ENCODE measurements at regions not wholly inside any gene's neighbourhood (a gene's known extent, or its start where the extent isn't known, plus 50 kb on each side); places are given as distances from the start of the nearest gene placed in this dataset.
A peak's percentile ranks its signal among the peaks of the same experiment; 100 is the strongest.

GRCh38 chr6:20313960-20314530 lies 87.6 kb upstream of the E2F3 start:
- DNase-seq: no peak

GRCh38 chr6:20314866-20315845 lies 86.5 kb upstream of the E2F3 start:
- no peak for DNase-seq

GRCh38 chr6:20317430-20317829 lies 84.2 kb upstream of the E2F3 start:
- no peak for DNase-seq

- DNase-seq: no peak
Observed at GRCh38 chr6:20318851-20319387, 82.8 kb upstream of the E2F3 start.

- DNase-seq: peak; percentile 74
Observed at GRCh38 chr6:20319520-20320357, 81.9 kb upstream of the E2F3 start.

- no peak for DNase-seq
Observed at GRCh38 chr6:20325641-20326421, 75.8 kb upstream of the E2F3 start.

GRCh38 chr6:20326422-20326728 lies 75.3 kb upstream of the E2F3 start:
- DNase-seq: no peak

GRCh38 chr6:20327141-20327540 lies 74.5 kb upstream of the E2F3 start:
- DNase-seq: no peak

GRCh38 chr6:20328266-20328923 lies 73.3 kb upstream of the E2F3 start:
- no peak for DNase-seq

GRCh38 chr6:20328924-20329300 lies 72.8 kb upstream of the E2F3 start:
- no peak for DNase-seq

GRCh38 chr6:20331042-20331441 lies 70.6 kb upstream of the E2F3 start:
- DNase-seq: no peak

- DNase-seq: no peak
Observed at GRCh38 chr6:20331625-20332024, 70.1 kb upstream of the E2F3 start.

- DNase-seq: no peak
Observed at GRCh38 chr6:20332441-20333006, 69.2 kb upstream of the E2F3 start.

GRCh38 chr6:20333721-20334269 lies 67.9 kb upstream of the E2F3 start:
- DNase-seq: no peak

GRCh38 chr6:20334334-20334733 lies 67.3 kb upstream of the E2F3 start:
- no peak for DNase-seq

GRCh38 chr6:20334962-20335361 lies 66.7 kb upstream of the E2F3 start:
- no peak for DNase-seq

GRCh38 chr6:20335872-20336271 lies 65.8 kb upstream of the E2F3 start:
- no peak for DNase-seq

GRCh38 chr6:20338156-20338555 lies 63.5 kb upstream of the E2F3 start:
- no peak for DNase-seq

- no peak for DNase-seq
Observed at GRCh38 chr6:20340068-20340848, 61.4 kb upstream of the E2F3 start.

- DNase-seq: no peak
Observed at GRCh38 chr6:20341096-20341495, 60.6 kb upstream of the E2F3 start.

- DNase-seq: no peak
Observed at GRCh38 chr6:20341564-20341963, 60.1 kb upstream of the E2F3 start.
